ENCODE measurements at regions not wholly inside any gene's neighbourhood (a gene's known extent, or its start where the extent isn't known, plus 50 kb on each side); places are given as distances from the start of the nearest gene placed in this dataset.

DNA sequence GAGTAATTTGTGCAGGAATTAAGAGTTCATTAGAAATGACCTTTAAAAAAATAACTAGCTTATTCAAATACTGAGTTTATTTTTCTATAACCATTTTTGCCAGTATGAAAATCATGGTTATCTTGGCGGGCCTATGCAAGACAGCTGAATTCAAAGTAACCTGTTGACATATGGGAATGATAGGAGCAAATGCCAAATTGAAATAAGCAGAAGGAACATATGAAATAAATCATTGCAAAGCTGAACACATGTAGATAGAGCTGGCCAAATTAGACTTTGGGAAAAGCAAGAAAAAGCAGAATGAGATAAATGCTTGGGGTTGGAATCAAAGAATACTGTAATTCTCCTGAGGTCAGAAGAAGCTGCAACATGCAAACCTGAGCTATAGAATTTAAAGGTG is 372.5 kb downstream of the ADAMTS20 start:
- H3K4me2 ChIP-seq (ENCODE audit: low read length), result no peak overlapping the region
- ChIA-PET RAD21 (ENCODE audit: low non-redundant PET in 1 of 2, low total read pairs in 2 of 2, uncharacterized antibody in 2 of 2, unreplicated experiment in 2 of 2) (no interaction called here), CTCF (no interaction called here), POLR2A (no interaction called here)
- no peaks in the 10 kb centered on the region for H3K9me2 ChIP-seq (ENCODE audit: insufficient read depth)
- H3K36me3 ChIP-seq (ENCODE audit: control insufficient read depth in 1 of 2, insufficient read depth in 2 of 2, low read length in 2 of 2), result no peaks in the 10 kb centered on the region
- H3K4me3 ChIP-seq (replicated peaks in 1 of 2; ENCODE audit: low read depth in 1 of 2, low read length in 2 of 2), result no peak overlapping the region
- BruUV-seq (replicated peaks), result no TSS peak
- no peaks in the 10 kb centered on the region for H3K27me3 ChIP-seq (ENCODE audit: insufficient read depth, low read length)
- no peak overlapping the region for H3K9ac ChIP-seq (ENCODE audit: low read length)
- no peaks in the 10 kb centered on the region for H3K79me2 ChIP-seq (ENCODE audit: insufficient read depth, low read length)
- intact Hi-C loops (cut with micrococcal nuclease), result no loop called here
- H4K20me1 ChIP-seq (ENCODE audit: insufficient read depth), result no peaks in the 10 kb centered on the region
- no peaks in the 10 kb centered on the region for H3K9me3 ChIP-seq (ENCODE audit: control insufficient read depth in 1 of 2, insufficient read depth in 1 of 2, low read depth in 1 of 2, low read length in 2 of 2)
- TF ChIP-seq, protein P1, sequence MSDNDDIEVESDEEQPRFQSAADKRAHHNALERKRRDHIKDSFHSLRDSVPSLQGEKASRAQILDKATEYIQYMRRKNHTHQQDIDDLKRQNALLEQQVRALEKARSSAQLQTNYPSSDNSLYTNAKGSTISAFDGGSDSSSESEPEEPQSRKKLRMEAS (IDR thresholded peaks at IDR 0.05), result no peak
- TF ChIP-seq, protein P2, sequence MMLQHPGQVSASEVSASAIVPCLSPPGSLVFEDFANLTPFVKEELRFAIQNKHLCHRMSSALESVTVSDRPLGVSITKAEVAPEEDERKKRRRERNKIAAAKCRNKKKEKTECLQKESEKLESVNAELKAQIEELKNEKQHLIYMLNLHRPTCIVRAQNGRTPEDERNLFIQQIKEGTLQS (IDR thresholded peaks at IDR 0.05), result no peak
- TF ChIP-seq ZFX (IDR thresholded peaks at IDR 0.05) (no peak), TCF7L2 (IDR thresholded peaks at IDR 0.05; ENCODE audit: borderline replicate concordance, extremely low read depth, insufficient read depth, insufficient read length) (no peak), CBX3 (IDR thresholded peaks at IDR 0.05; ENCODE audit: low read depth) (no peak), RAD21 (IDR thresholded peaks at IDR 0.05; ENCODE audit: low read depth) (no peak), POLR2A (IDR thresholded peaks at IDR 0.05; ENCODE audit: borderline replicate concordance, extremely low read depth, insufficient read depth, insufficient read length) (no peak), POLR2AphosphoS5 (IDR thresholded peaks at IDR 0.05; ENCODE audit: low read depth, low read length) (no peak), EGR1 (IDR thresholded peaks at IDR 0.05; ENCODE audit: low read depth) (no peak), EZH2phosphoT487 (IDR thresholded peaks at IDR 0.05; ENCODE audit: borderline replicate concordance) (no peak), FOSL1 (IDR thresholded peaks at IDR 0.05; ENCODE audit: low read depth) (no peak), SIN3A (IDR thresholded peaks at IDR 0.05; ENCODE audit: low read depth) (no peak), ZNF274 (IDR thresholded peaks at IDR 0.05; ENCODE audit: low read depth, low read length) (no peak), YY1 (IDR thresholded peaks at IDR 0.05; ENCODE audit: extremely low read depth, insufficient replicate concordance, low read depth, low read length) (no peak), SRF (IDR thresholded peaks at IDR 0.05; ENCODE audit: low read depth) (no peak), ELF1 (IDR thresholded peaks at IDR 0.05; ENCODE audit: borderline replicate concordance, low read depth) (no peak)
- TF ChIP-seq, protein P3, sequence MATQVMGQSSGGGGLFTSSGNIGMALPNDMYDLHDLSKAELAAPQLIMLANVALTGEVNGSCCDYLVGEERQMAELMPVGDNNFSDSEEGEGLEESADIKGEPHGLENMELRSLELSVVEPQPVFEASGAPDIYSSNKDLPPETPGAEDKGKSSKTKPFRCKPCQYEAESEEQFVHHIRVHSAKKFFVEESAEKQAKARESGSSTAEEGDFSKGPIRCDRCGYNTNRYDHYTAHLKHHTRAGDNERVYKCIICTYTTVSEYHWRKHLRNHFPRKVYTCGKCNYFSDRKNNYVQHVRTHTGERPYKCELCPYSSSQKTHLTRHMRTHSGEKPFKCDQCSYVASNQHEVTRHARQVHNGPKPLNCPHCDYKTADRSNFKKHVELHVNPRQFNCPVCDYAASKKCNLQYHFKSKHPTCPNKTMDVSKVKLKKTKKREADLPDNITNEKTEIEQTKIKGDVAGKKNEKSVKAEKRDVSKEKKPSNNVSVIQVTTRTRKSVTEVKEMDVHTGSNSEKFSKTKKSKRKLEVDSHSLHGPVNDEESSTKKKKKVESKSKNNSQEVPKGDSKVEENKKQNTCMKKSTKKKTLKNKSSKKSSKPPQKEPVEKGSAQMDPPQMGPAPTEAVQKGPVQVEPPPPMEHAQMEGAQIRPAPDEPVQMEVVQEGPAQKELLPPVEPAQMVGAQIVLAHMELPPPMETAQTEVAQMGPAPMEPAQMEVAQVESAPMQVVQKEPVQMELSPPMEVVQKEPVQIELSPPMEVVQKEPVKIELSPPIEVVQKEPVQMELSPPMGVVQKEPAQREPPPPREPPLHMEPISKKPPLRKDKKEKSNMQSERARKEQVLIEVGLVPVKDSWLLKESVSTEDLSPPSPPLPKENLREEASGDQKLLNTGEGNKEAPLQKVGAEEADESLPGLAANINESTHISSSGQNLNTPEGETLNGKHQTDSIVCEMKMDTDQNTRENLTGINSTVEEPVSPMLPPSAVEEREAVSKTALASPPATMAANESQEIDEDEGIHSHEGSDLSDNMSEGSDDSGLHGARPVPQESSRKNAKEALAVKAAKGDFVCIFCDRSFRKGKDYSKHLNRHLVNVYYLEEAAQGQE (IDR thresholded peaks at IDR 0.05; ENCODE audit: low read depth), result no peak
- TF ChIP-seq, protein P4, sequence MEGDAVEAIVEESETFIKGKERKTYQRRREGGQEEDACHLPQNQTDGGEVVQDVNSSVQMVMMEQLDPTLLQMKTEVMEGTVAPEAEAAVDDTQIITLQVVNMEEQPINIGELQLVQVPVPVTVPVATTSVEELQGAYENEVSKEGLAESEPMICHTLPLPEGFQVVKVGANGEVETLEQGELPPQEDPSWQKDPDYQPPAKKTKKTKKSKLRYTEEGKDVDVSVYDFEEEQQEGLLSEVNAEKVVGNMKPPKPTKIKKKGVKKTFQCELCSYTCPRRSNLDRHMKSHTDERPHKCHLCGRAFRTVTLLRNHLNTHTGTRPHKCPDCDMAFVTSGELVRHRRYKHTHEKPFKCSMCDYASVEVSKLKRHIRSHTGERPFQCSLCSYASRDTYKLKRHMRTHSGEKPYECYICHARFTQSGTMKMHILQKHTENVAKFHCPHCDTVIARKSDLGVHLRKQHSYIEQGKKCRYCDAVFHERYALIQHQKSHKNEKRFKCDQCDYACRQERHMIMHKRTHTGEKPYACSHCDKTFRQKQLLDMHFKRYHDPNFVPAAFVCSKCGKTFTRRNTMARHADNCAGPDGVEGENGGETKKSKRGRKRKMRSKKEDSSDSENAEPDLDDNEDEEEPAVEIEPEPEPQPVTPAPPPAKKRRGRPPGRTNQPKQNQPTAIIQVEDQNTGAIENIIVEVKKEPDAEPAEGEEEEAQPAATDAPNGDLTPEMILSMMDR (IDR thresholded peaks at IDR 0.05 in 2 of 3, conservative IDR thresholded peaks at IDR 0.05 in 1 of 3; ENCODE audit: borderline replicate concordance in 1 of 3, insufficient read depth in 1 of 3, low read depth in 2 of 3, low read length in 2 of 3), result no peak
- H3K27ac ChIP-seq (ENCODE audit: low read depth, low read length), result no peak overlapping the region
- DNase-seq (ENCODE audit: low read depth, low spot score) (no peak), ATAC-seq (no peak)
- no peaks in the 10 kb centered on the region for H3K4me1 ChIP-seq (ENCODE audit: control insufficient read depth in 1 of 2, insufficient read depth in 2 of 2, low read length in 2 of 2)
- H2AFZ ChIP-seq (ENCODE audit: low read depth, low read length, poor library complexity, severe bottlenecking), result no peak overlapping the region
